Esophagus muscularis mucosa (tissue), 4 donors: ENCODE measurements at regions not wholly inside any gene's neighbourhood (a gene's known extent, or its start where the extent isn't known, plus 50 kb on each side); places are given as distances from the start of the nearest gene placed in this dataset.
A peak's percentile ranks its signal among the peaks of the same experiment; 100 is the strongest.

ENCODE experiments used
- DNase-seq: peaks from one replicate; pipeline ENCODE4 v3.0.0-alpha.2; 2017; ENCODE audit errors: extremely low spot score
- H3K27ac ChIP-seq, 4 donors: fragments of 200-600 bp; sonication (generic); replicated peaks in 1 of 4; 1 replicate in 3 of 4; 2 replicates in 1 of 4; pipeline ENCODE4 v1.5.1; 2016 to 2019; ENCODE audit warnings: mild to moderate bottlenecking in 1 of 4
- H3K27me3 ChIP-seq, 4 donors: fragments of 200-600 bp; sonication (generic); one replicate each; pipeline versions ENCODE4 v1.5.1 to v1.6.0; 2016 to 2019
- H3K36me3 ChIP-seq, 4 donors: fragments of 200-600 bp; sonication (generic); one replicate each; pipeline ENCODE4 v1.5.1; 2016 to 2019
- H3K4me1 ChIP-seq, 4 donors: fragments of 200-600 bp; sonication (generic); one replicate each; pipeline ENCODE4 v1.5.1; 2016 to 2019
- H3K4me3 ChIP-seq, 4 donors: fragments of 200-600 bp; sonication (generic); 1 replicate in 2 of 4; 2 replicates in 2 of 4; pipeline ENCODE4 v1.5.1; 2016 to 2019; ENCODE audit warnings: mild to moderate bottlenecking in 4 of 4, moderate library complexity in 1 of 4
- H3K9me3 ChIP-seq, 4 donors: fragments of 200-600 bp; sonication (generic); 1 replicate in 3 of 4; 2 replicates in 1 of 4; pipeline ENCODE4 v1.5.1; 2016 to 2019
- EP300 ChIP-seq: sonication (generic); formaldehyde crosslinking; IDR thresholded peaks from one replicate; pipeline ENCODE4 v1.6.1; 2017; ENCODE audit warnings: antibody characterized with exemption
- POLR2A ChIP-seq: fragments of 450-650 bp; IDR thresholded peaks from one replicate; pipeline ENCODE4 v1.6.1; 2017; ENCODE audit warnings: antibody characterized with exemption, moderate library complexity, mild to moderate bottlenecking, low read depth
- POLR2AphosphoS5 ChIP-seq, 2 donors: sonication (generic); formaldehyde crosslinking; IDR thresholded peaks; one replicate each; pipeline ENCODE4 v1.6.1; 2017; ENCODE audit warnings: antibody characterized with exemption in 2 of 2
- WGBS: methylation state at CpG from one replicate; pipeline ENCODE4 v1.1.5; 2018; 5-methylcytosine and 5-hydroxymethylcytosine counted together
- intact Hi-C: fragments of 100-400 bp; cut with DNase I; formaldehyde crosslinking; loops from one replicate; pipeline ENCODE4 v1.15.1; 2023
- TF ChIP-seq, protein P1 (sequence below), 3 experiments: fragments of 200-600 bp in 2 of 3; fragments of 450-650 bp in 1 of 3; sonication (generic) in 2 of 3; IDR thresholded peaks; one replicate each; pipeline ENCODE4 v1.5.1; 2017 to 2019; ENCODE audit warnings: antibody characterized with exemption in 3 of 3, mild to moderate bottlenecking in 2 of 3, moderate library complexity in 1 of 3

DNA sequence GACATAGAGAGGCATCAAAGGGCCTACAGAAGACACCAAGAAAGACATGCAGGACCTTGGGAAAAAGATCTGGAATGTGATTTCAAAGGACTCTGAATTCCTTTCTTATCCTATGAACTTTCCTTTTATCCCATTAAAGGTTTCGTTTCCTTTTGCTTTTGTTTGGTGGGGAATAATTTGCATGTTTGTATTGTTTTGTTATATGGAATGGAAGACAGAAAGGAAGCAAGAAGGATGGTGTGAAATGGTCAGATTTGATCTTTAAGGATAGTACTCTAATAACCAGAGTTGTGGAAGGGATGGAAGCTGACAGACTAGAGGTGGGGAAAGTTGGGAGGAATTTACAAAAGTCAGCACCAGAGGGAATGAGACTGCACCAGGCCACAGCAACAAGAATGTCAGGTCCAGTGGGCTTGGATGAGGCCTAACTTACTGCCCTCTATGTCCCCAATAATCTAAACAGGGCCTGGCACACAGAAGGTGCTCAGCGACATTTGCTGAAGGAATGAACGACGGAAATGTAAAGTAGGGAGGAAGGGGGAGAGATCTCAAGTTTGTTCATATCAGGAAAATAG, 173.7 kb downstream of the FOXA2 start:
- DNase-seq = no peak
- H3K4me3 ChIP-seq = no peak overlapping the region
- WGBS = 87% methylated on average over 4 of the region's 4 CpGs

DNA sequence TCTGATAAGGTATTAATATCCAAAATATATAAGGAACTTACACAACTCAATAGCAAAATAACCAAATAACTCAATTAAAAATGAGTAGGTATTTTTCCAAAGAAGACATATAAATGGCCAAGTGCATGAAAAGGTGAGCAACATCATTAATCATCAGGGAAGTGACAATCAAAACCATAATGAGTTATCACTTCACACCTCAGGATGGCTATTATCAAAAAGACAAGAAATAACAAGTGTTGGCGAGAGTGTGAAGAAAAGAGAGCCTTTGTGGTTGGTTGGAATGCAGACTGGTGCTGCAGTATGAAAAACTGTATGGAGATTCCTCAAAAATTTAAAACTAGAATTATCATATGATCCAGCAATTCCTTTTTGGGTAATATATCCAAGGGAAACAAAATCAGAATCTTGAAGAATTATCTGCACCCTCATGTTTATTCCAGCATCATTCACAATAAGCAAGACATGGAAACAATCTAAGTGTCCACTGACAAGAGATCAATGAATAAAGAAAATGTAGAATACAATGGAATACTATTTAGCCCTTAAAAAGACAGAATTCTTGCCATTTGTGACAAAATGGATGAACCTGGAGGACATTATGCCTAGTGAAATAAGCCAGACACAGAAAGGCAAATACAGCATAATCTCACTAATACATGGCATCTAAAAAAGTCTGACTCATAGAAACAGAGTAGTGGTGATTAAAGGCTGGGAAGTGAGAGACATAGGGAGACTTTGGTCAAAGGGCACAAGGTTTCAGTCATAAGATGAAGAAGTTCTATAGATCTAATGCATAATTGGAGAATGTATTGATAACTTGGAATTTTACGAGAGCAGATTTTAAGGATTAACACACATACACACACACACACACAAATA, 175.6 kb downstream of the FOXA2 start:
- no peak for DNase-seq
- TF ChIP-seq POLR2AphosphoS5 (IDR thresholded peaks at IDR 0.05) = no peak
- TF ChIP-seq, protein P1, sequence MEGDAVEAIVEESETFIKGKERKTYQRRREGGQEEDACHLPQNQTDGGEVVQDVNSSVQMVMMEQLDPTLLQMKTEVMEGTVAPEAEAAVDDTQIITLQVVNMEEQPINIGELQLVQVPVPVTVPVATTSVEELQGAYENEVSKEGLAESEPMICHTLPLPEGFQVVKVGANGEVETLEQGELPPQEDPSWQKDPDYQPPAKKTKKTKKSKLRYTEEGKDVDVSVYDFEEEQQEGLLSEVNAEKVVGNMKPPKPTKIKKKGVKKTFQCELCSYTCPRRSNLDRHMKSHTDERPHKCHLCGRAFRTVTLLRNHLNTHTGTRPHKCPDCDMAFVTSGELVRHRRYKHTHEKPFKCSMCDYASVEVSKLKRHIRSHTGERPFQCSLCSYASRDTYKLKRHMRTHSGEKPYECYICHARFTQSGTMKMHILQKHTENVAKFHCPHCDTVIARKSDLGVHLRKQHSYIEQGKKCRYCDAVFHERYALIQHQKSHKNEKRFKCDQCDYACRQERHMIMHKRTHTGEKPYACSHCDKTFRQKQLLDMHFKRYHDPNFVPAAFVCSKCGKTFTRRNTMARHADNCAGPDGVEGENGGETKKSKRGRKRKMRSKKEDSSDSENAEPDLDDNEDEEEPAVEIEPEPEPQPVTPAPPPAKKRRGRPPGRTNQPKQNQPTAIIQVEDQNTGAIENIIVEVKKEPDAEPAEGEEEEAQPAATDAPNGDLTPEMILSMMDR (IDR thresholded peaks at IDR 0.05) = no peak
- no peak for TF ChIP-seq POLR2A
- no peak for TF ChIP-seq EP300
- intact Hi-C loops = no loop called here
- Histone ChIP-seq H3K9me3 (no peaks in the 10 kb centered on the region), H3K4me1 (peaks cover 0 to 11% (median 10%) of the 10 kb centered on the region in 4 donors), H3K36me3 (no peaks in the 10 kb centered on the region), H3K4me3 (no peak overlapping the region), H3K27ac (no peak overlapping the region), H3K27me3 (peaks cover 0 to 5% (median 0%) of the 10 kb centered on the region in 4 donors)
- WGBS = 87% methylated on average over 2 of the region's 2 CpGs

More for the DNA sequence above, 173.7 kb downstream of the FOXA2 start:
- H3K36me3 ChIP-seq = no peaks in the 10 kb centered on the region
- H3K27ac ChIP-seq = no peak overlapping the region
- no peaks in the 10 kb centered on the region for H3K4me1 ChIP-seq
- TF ChIP-seq, protein P1 (IDR thresholded peaks at IDR 0.05) = no peak
- no peak for TF ChIP-seq POLR2A
- TF ChIP-seq POLR2AphosphoS5 (IDR thresholded peaks at IDR 0.05) = no peak
- no peak for TF ChIP-seq EP300
- H3K9me3 ChIP-seq = no peaks in the 10 kb centered on the region
- peaks cover 0 to 5% (median 0%) of the 10 kb centered on the region in 4 donors for H3K27me3 ChIP-seq
- intact Hi-C loops = no loop called here

DNA sequence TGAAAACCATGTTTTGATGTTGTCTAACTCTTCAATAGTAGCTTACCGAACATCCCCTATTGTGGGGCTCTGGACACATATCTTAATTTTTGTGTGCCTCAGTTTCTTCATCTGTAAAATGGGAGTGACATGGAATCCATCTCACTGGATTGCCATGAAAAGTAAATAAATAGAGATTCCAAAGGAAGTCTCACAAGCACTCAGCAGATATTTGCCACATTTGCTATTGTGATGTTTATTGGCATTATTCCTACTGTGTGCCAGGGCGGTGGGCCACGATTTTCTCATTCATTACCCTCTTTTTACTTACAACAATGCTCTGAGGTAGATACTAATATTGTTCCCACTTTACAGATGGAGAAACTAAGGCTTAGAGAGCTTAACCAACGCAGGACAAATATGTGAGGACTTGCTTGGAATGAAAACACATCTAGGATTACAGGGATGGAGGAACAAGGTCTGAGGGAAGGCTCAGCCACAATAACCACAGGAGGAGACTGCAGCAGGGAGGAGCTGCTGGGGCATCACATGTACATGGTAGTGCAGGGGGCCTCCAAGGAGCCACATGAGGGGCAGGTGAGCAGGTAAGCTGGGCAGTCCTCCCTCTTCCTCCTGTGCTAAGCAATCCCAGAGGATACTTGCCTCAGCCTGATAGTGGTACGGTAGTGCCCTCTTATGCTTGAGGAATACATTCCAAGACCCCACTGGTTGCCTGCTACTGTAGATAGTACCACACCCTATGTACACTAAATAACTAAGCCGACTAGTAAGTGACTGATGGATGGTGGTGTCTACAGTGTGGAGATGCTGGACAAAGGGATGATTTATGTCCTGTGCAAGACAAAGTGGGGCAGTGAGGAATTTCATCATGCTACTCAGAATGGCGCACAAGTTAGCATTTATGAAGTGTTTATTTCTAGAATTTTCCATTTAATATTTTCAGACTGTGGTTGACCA, 176.9 kb downstream of the FOXA2 start:
- no peak for TF ChIP-seq POLR2A
- 90% methylated on average over 6 of the region's 7 CpGs for WGBS
- no peak for DNase-seq
- no peak overlapping the region for H3K27ac ChIP-seq
- H3K4me3 ChIP-seq = no peak overlapping the region
- peaks cover 0 to 19% (median 18%) of the 10 kb centered on the region in 4 donors for H3K4me1 ChIP-seq
- H3K36me3 ChIP-seq = no peaks in the 10 kb centered on the region
- H3K9me3 ChIP-seq = no peaks in the 10 kb centered on the region
- intact Hi-C loops = no loop called here
- H3K27me3 ChIP-seq = peaks cover 0 to 10% (median 0%) of the 10 kb centered on the region in 4 donors

DNA sequence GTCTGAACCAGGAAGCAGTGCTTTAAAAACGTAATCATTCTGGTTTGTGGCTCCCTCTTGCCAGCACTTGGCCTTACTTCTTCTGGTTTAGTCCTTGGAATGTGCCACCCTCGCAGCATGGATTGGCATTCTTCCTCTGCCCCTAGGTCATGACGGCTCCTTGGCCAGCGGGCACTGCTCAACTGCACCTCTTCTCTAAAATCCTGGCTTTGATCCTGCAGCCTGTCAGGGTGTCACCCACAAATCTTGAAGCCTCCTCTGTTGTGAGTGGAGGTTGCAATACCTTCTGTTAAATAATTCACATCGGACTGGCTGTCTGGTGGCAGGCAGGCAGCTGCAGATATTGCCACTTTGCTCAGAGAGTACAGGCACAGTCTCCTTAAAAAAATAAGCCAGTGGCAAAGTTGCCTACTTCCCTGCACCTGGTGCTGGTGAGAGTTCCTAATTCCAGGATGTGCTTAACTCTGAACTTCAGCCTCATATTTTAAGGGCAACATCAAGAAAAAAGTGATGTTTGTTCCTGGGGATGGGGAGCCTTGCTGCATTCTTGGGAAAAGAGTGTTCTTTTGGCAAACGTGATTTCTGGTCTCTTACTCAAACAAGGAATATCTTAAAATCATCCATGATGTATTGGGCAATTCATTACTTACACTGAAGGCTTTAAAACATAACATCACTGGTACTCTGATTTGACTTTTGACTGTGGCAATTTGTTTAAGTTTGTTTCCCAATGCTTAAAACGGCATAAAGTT, 179.8 kb downstream of the FOXA2 start:
- H3K27me3 ChIP-seq = peaks cover 0 to 29% (median 0%) of the 10 kb centered on the region in 4 donors
- no peak overlapping the region for H3K27ac ChIP-seq
- H3K36me3 ChIP-seq = no peaks in the 10 kb centered on the region
- H3K4me3 ChIP-seq = peak overlapping the region in 2 of 4 donors; percentile 33 to 38
- TF ChIP-seq POLR2A = no peak
- TF ChIP-seq, protein P1 (IDR thresholded peaks at IDR 0.05) = no peak
- TF ChIP-seq POLR2AphosphoS5 (IDR thresholded peaks at IDR 0.05) = no peak
- no peak for TF ChIP-seq EP300
- H3K4me1 ChIP-seq = peaks cover 0 to 19% (median 18%) of the 10 kb centered on the region in 4 donors
- intact Hi-C loops = no loop called here
- 44% methylated on average over 7 of the region's 7 CpGs for WGBS
- no peak for DNase-seq
- H3K9me3 ChIP-seq = no peaks in the 10 kb centered on the region
